ENCODE measurements at regions not wholly inside any gene's neighbourhood (a gene's known extent, or its start where the extent isn't known, plus 50 kb on each side); places are given as distances from the start of the nearest gene placed in this dataset.

GRCh38 chr12:58186914-58187313 lies 245.5 kb downstream of the ATP23 start:
- no peaks in the 10 kb centered on the region for H4K20me1 ChIP-seq (ENCODE audit: insufficient read depth, low read length)
- WGBS, 2 experiments (ENCODE audit: extremely low coverage in 2 of 2, insufficient read length in 1 of 2) = no CpG with 5 or more reads among the region's 3 CpGs
- no peak overlapping the region for H2BK20ac ChIP-seq (ENCODE audit: low read depth, low read length)
- H2BK5ac ChIP-seq (ENCODE audit: low read depth, low read length, poor library complexity, severe bottlenecking) = no peak overlapping the region
- H3K4ac ChIP-seq (ENCODE audit: low read depth, low read length) = no peak overlapping the region
- no peak overlapping the region for H3K23ac ChIP-seq (ENCODE audit: low read depth, low read length)
- ChIA-PET POLR2A (ENCODE audit: unreplicated experiment) (no interaction called here), CTCF (no interaction called here)
- no peak overlapping the region for H2AFZ ChIP-seq (replicated peaks; ENCODE audit: low read length, poor library complexity)
- no peak overlapping the region for H3K56ac ChIP-seq (ENCODE audit: extremely low read depth, insufficient read depth, low read length)
- H3K9me1 ChIP-seq (ENCODE audit: insufficient read depth, low read length) = no peaks in the 10 kb centered on the region
- no peaks in the 10 kb centered on the region for H3K79me1 ChIP-seq (ENCODE audit: low read depth in 1 of 2, low read length in 2 of 2)
- no peak overlapping the region for H4K91ac ChIP-seq (ENCODE audit: insufficient read depth, low read depth, low read length)
- TF ChIP-seq CEBPB (IDR thresholded peaks at IDR 0.05; ENCODE audit: low read depth, low read length) = no peak
- no peak for TF ChIP-seq USF2 (IDR thresholded peaks at IDR 0.05; ENCODE audit: low read depth, low read length)
- TF ChIP-seq RFX5 (IDR thresholded peaks at IDR 0.05; ENCODE audit: low read depth, low read length) = no peak
- TF ChIP-seq POLR2A (IDR thresholded peaks at IDR 0.05; ENCODE audit: low read depth, low read length) = no peak
- no peak for TF ChIP-seq CHD1 (IDR thresholded peaks at IDR 0.05; ENCODE audit: low read depth, low read length)
- TF ChIP-seq ELK1 (IDR thresholded peaks at IDR 0.05; ENCODE audit: borderline replicate concordance, low read depth, low read length) = no peak
- no peak for TF ChIP-seq RAD21 (IDR thresholded peaks at IDR 0.05; ENCODE audit: low read length)
- H3K36me3 ChIP-seq (ENCODE audit: control insufficient read depth, insufficient read depth, low read length) = no peaks in the 10 kb centered on the region
- H3K4me2 ChIP-seq (ENCODE audit: low read depth, low read length) = no peak overlapping the region
- DNase-seq (no peak), ATAC-seq (ENCODE audit: low read depth) (no peak)
- no peak overlapping the region for H4K8ac ChIP-seq (ENCODE audit: low read depth in 2 of 2, low read length in 2 of 2)
- no peak overlapping the region for H4K5ac ChIP-seq (ENCODE audit: low read depth, low read length)
- BruUV-seq (replicated peaks) = no TSS peak
- H2AK5ac ChIP-seq (ENCODE audit: low read depth, low read length) = no peak overlapping the region
- H3K14ac ChIP-seq (replicated peaks; ENCODE audit: low read depth, low read length) = no peak overlapping the region
- intact Hi-C loops (cut with micrococcal nuclease) (no loop called here), dilution Hi-C loops (cut with HindIII; ENCODE audit: low sequenced_read_pairs, unreplicated experiment) (no loop called here), in situ Hi-C loops (cut with MboI; ENCODE audit: low sequenced_read_pairs) (no loop called here)
- no peak overlapping the region for H3K9ac ChIP-seq (ENCODE audit: low read depth, low read length)
- H2BK15ac ChIP-seq (ENCODE audit: low read depth, low read length) = no peak overlapping the region
- H3K18ac ChIP-seq (ENCODE audit: low read depth, low read length) = no peak overlapping the region
- no peak overlapping the region for H3K4me3 ChIP-seq (ENCODE audit: insufficient read depth, low read depth, low read length)
- H3K27ac ChIP-seq (ENCODE audit: insufficient read depth, low read length) = no peak overlapping the region
- H2BK120ac ChIP-seq (ENCODE audit: low read depth, low read length) = no peak overlapping the region
- no peaks in the 10 kb centered on the region for H3K4me1 ChIP-seq (ENCODE audit: control insufficient read depth, insufficient read depth, low read length)
- no peaks in the 10 kb centered on the region for H3K9me3 ChIP-seq (ENCODE audit: control insufficient read depth, insufficient read depth, low read length)
- H2AK9ac ChIP-seq (replicated peaks; ENCODE audit: low read depth, low read length, poor library complexity) = no peak overlapping the region
- no peaks in the 10 kb centered on the region; the same call in 1 of the 2 replicates for H3K27me3 ChIP-seq (ENCODE audit: control insufficient read depth, insufficient read depth, low read length)
